ENCODE measurements at regions not wholly inside any gene's neighbourhood (a gene's known extent, or its start where the extent isn't known, plus 50 kb on each side); places are given as distances from the start of the nearest gene placed in this dataset.
"Not testable (repeated sequence)": the region's sequence is repeated elsewhere in the genome, so short reads cannot be mapped to it uniquely, and the experiment has no call there.

DNA sequence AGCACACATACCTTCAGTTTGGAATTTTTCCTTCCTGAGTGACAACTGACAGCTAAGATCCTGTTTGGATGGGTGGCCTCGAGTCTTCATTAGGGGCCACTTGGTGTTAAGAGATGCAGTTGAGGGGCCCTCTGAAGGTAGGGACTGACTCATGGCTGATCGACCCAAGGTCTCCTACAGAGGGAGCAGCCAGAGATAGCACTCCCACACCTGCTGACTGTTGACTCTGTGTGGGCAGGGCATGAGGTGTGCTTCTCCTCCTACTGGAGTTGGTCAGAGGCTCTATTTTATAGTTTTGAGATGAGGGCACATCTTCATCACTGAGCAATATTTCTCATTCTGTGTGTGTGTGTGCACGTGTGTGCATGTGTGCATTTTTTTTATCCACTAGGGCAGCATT lies 378.8 kb upstream of the PODXL start:
- no peak for DNase-seq (ENCODE audit: low read depth)

- DNase-seq (ENCODE audit: low read depth), result no peak
Measured at GRCh38 chr7:131934452-131934851, 378.0 kb upstream of the PODXL start.

- no peak for DNase-seq (ENCODE audit: low read depth)
Measured at GRCh38 chr7:131933751-131934289, 377.4 kb upstream of the PODXL start.

- DNase-seq (ENCODE audit: low read depth), result not testable (repeated sequence)
Measured at GRCh38 chr7:131933219-131933618, 376.8 kb upstream of the PODXL start.

GRCh38 chr7:131932271-131932670 lies 375.8 kb upstream of the PODXL start:
- DNase-seq (ENCODE audit: low read depth), result no peak

DNA sequence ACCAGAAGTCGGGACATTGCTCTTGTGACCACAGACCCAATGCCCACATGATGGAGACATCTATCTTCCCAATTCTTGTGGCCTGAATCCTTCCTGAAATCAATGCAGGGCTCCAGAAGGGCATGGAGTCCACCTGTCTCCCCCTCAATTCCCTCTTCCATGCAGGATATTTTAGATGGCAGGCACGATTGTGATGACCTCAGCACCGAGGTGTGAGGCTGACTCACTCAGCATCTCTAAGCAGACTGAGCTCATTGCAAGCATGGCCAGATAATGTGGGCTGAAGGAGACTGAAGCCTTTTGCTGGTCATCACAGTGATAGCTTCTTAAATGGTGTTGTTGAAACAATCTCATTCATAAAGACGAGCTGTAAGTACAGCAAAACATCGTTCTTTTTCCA lies 374.9 kb upstream of the PODXL start:
- DNase-seq (ENCODE audit: low read depth), result no peak

DNA sequence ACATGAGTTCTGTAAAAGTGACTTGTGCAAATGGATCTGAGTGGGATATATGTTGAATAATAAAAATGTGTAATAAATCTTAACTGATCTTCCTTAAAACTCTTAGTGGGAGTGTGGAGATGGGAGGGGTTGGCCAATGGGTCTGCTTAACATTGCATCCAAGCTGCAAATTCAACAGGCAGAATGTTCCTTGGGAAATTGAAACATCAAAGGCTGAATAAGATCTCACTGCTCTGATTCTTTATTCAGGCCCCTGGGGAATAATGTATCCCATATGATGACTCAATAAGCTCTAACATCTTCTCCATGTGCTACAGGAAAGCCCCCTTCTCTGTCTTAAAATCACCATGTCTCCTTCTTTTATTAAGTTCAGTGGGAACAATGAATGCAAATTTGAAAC lies 373.2 kb upstream of the PODXL start:
- no peak for DNase-seq (ENCODE audit: low read depth)

DNA sequence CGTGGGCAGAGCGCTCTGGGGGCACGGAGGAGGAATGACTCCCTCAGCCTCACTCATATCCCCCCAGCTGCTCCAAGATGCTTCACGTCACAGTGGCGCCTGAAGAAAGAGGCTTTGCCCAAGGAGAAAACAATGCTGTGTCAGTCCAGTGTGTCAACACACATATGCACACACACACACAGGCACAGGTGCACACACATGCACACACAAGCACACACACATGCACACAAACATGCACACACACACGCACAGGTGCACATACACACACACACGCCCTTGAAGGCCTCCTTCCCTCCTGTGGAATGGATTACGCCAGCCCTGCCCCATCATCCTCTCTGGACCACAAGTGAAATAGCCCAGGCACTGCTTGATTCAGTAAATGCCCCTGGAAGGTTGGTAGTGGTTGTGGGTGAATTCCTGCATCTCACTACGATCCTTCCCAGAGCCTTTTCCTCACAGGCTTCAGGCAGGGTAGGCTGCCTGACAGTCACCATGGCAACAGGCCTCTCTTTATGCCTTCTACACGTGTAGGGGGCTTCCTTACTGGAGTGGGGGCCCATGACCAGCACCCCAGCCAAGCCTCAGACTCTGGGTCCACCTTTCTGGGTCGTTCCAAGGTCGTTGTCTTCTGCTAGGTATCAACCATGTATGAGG lies 371.5 kb upstream of the PODXL start:
- DNase-seq (ENCODE audit: low read depth), result no peak

DNA sequence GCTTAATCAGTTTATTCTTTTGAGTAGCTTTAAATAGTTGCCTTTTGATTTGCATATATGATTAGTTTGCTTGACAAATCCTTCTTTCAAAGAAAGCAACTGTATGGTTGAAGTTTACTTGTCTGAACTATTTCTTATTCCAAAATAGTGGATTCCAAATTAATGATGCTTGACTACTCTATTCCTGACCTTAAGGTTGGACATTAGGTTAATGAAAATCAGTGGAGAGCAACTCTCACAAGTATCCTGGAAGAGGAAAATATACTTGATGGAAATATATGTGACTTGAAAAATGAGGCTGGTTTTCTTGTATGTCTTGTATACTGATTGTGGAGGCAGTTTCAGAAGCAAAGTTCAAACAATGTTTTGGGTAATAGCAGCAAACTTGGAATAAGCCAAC lies 369.2 kb upstream of the PODXL start:
- DNase-seq (ENCODE audit: low read depth), result no peak

DNA sequence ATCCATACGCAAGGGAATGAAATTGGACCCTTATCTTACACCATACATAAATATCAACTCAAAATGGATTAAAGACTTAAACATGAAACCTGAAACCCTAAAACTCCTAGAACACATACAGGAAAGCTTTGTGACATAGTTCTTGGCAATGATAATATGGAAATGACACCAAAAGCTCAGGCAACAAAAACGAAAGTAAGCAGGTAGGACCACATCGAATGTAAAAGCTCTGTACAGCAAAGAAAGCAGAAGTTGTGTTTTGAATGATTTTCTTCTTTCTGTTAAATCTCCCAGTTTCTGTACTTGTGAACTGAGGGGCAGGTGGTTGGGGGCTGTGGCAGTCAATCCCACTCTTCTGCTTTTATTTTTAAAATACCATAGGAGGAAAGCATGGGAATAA lies 368.4 kb upstream of the PODXL start:
- no peak for DNase-seq (ENCODE audit: low read depth)

- DNase-seq (ENCODE audit: low read depth), result not testable (repeated sequence)
Measured at GRCh38 chr7:131922948-131923347, 366.5 kb upstream of the PODXL start.

DNA sequence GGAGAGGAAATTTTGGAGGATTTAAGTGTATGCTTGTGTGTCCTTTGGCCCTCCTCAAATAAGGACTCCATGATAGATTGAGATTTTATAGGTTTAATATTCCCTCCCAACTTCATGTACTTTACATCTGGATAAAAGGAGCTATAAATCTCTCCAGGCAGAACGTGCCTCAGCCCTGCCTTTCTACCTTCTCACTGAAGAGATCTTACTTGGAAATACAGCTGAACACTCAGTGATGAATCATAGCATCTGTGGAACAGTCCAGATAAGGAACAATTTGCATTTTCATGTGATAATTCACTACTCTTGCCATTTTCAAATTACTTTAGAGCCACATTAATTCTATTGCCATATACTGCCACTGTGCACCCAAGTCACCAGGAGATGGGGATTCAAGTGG lies 364.6 kb upstream of the PODXL start:
- no peak for DNase-seq (ENCODE audit: low read depth)

DNA sequence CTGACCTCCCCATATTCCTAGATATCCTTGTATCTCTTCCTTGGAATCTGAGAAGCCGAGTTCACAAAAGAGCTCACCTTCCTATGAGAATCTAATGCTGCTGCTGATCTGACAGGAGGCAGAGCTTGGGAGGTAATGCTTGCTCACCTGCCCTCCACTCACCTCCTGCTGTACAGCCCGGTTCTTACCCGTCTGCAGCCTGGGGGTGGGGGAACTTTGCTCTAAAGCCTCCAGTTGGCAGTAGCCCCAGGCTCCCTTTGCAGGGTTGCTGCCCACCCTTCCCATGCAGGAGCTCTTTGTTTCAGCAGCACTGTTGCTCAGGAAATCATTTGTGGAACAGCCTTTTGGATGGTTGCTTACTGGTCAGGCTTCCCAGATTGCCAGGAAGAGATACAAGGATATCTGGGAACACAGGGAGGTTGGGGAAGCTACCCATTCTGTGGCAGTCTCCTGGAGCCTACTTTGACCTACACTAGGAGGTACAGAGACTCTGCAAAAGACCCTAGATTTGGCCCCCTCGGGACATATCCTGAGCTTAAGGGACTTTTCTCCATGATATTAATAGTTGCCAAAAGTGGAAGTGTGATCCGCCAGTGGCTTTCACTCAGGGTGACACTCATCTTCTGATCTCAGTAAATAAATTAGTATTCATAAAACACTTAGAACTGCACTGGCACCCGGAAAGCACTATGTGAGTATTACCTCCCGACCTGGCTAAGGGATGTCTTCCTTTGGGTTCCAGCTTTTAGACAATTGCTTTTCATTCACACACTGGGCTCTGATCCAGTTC lies 363.7 kb upstream of the PODXL start:
- DNase-seq (ENCODE audit: low read depth), result no peak

DNA sequence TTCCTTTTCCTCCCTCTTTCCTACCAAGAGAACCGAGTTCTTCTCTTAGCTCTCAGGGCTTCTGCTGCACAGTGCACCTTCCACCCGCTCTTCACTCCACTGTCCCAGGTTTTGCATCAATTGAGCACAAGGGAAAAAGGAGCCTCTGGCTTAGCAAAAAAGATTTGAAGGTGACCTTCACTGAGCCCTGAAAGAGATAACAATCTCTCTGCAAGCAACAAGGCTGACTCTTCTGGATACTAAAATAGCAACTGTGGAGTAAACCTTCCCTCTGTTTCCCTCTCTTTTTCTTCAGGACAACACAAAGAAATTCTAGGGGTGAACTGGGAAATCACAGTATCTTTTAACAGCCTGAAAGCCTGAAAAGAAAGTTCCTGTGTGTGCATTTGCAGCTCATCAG lies 354.7 kb upstream of the PODXL start:
- DNase-seq (ENCODE audit: low read depth), result no peak

DNA sequence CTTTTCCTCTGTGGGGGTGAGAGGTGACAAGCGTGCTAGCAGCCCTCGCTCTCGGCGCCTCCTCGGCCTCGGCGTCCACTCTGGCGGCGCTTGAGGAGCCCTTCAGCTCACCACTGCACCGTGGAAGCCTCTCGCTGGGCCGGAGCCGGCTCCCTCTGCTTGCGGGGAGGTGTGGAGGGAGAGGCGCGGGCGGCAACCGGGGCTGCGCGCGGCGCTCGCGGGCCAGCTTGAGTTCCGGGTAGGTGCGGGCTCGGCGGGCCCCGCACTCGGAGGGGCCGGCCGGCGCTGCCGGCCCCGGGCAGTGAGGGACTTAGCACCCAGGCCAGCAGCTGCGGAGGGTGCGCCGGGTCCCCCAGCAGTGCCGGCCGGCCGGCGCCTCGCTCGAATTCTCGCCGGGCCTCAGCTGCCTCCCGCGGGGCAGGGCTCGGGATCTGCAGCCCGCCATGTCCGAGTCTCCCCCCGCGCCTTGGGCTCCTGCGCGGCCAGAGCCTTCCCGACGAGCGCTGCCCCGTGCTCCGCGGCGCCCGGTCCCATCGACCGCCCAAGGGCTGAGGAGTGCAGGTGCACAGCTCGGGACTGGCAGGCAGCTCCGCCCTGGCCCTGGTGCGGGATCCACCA lies 352.8 kb upstream of the PODXL start:
- no peak for DNase-seq (ENCODE audit: low read depth)

GRCh38 chr7:131908714-131909113 lies 352.3 kb upstream of the PODXL start:
- no peak for DNase-seq (ENCODE audit: low read depth)

GRCh38 chr7:131905471-131905973 lies 349.1 kb upstream of the PODXL start:
- DNase-seq (ENCODE audit: low read depth), result no peak

- DNase-seq (ENCODE audit: low read depth), result no peak
Measured at GRCh38 chr7:131904760-131905327, 348.4 kb upstream of the PODXL start.

DNA sequence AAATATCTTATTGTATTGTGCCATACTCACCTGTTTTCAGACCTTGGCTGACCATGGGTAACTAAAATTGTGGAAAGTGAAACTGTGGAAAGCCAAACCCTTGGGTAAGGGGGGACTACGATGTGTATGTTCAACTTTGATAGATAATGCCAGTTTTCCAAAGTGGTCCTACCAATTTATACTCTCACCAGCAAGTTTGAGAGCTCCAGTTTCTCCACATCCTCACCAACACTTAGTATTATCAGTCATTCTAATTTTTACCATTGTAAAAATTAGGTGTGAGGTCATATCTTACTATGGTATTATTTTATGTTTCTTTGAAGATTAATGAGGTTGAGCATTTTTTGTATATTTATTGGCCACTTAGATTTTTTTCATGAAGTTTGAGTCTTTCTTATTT lies 346.9 kb upstream of the PODXL start:
- DNase-seq (ENCODE audit: low read depth), result no peak

DNA sequence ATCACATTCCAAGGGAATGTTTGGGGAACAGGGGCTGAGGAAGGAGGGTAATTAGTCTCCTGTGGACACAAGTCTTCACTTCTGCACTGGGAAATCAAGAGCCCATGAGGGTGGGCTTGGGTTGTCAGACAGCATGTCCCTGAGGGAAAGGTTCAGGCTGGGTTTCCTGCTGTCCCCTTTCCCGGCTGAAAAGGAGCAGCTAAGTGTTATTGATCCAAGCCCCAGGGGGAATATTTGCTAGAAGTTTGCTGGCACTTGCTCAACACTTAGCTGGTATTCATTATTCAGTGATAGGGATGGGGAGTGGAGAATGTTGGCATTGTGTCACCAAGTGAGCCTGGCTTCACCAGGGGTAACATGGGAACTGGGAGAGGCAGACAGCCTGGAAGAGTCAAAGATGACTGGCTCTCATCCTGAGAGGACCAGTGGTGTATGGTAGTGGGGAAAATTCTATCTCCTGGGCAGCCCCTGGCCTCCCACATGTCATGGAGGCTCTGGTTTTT lies 344.4 kb upstream of the PODXL start:
- no peak for DNase-seq (ENCODE audit: low read depth)

DNA sequence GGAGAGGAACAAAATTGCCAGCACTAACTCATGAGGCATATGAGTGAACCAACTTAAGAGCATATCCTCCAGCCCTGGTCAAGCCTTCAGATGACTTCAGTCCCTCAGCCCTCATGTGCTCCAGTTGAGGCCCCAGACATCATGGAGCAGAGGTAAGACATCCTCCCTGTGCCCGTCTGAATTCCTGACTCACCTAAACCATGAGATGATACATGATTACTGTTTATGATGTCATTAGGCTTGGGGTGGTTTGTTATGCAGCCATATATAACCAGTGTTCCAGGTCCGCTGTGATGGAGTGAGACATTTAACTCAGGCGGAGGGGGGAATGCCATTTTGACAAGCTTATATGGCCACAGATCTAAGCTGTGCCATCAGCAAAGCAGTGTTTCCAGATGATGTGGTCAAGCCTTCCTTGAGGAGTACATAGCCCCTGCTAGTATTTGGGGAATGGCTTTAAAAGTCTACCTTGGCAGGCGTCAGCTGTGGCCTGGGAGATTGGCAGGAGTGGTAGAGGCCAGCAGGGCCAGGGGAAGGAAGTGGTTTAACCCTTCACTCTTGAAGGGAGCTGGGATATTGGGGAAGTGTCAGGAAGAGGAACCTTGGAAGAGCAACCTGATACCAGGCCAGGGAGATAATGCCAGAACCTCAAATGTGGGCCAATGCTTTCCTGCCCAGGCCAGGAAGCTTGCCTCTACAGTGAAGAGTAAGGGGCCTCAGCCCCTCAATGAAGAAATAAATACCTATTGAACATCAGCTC lies 343.0 kb upstream of the PODXL start:
- DNase-seq (ENCODE audit: low read depth), result no peak

GRCh38 chr7:131898418-131898817 lies 342.0 kb upstream of the PODXL start:
- no peak for DNase-seq (ENCODE audit: low read depth)
